GM13977 (cell line): ENCODE measurements at regions not wholly inside any gene's neighbourhood (a gene's known extent, or its start where the extent isn't known, plus 50 kb on each side); places are given as distances from the start of the nearest gene placed in this dataset.

Source experiments
- DNase-seq: peaks from one replicate; pipeline ENCODE4 v3.0.0; 2012; ENCODE audit warnings: low spot score
- CTCF ChIP-seq: IDR thresholded peaks from 2 replicates; pipeline ENCODE4 v1.5.1; 2012; ENCODE audit warnings: mild to moderate bottlenecking, control low read depth; ENCODE audit not compliant: insufficient read depth; ENCODE audit errors: extremely low read depth, missing control alignments
- in situ Hi-C: fragments of 300-500 bp; cut with MboI; formaldehyde crosslinking; loops from one replicate; pipeline ENCODE4 v1.12.0; 2022; ENCODE audit warnings: low sequenced_read_pairs, low pct_unique_long_range_greater_than_20kb, mixed read lengths, inconsistent platforms; ENCODE audit not compliant: unreplicated experiment

GRCh38 chr1:185670187-185670627, 64.0 kb upstream of the HMCN1 start:
- in situ Hi-C loops = loop anchor here (25.0 kb wide), 1 partner anchor 683 kb away; no protein-coding TSS in a partner anchor
- no peak for DNase-seq
- TF ChIP-seq CTCF = peak; percentile 44

- DNase-seq = no peak
- TF ChIP-seq CTCF = no peak
- in situ Hi-C loops = loop anchor here (25.0 kb wide), 1 partner anchor 681 kb away; no protein-coding TSS in a partner anchor
Measured at GRCh38 chr1:185668013-185668412, 66.2 kb upstream of the HMCN1 start.

- in situ Hi-C loops = loop anchor here (25.0 kb wide), 1 partner anchor 679 kb away; no protein-coding TSS in a partner anchor
- TF ChIP-seq CTCF = no peak
- no peak for DNase-seq
Measured at GRCh38 chr1:185666582-185666981, 67.6 kb upstream of the HMCN1 start.

- no peak for DNase-seq
- in situ Hi-C loops = loop anchor here (25.0 kb wide), 1 partner anchor 677 kb away; no protein-coding TSS in a partner anchor
- TF ChIP-seq CTCF = no peak
Measured at GRCh38 chr1:185663771-185664296, 70.4 kb upstream of the HMCN1 start.

- in situ Hi-C loops = loop anchor here (25.0 kb wide), 1 partner anchor 676 kb away; no protein-coding TSS in a partner anchor
Measured at GRCh38 chr1:185663332-185663731, 70.9 kb upstream of the HMCN1 start.

GRCh38 chr1:185661971-185662370, 72.2 kb upstream of the HMCN1 start:
- in situ Hi-C loops = loop anchor here (25.0 kb wide), 1 partner anchor 675 kb away; no protein-coding TSS in a partner anchor
- no peak for DNase-seq
- no peak for TF ChIP-seq CTCF

More at GRCh38 chr1:185663332-185663731, 70.9 kb upstream of the HMCN1 start:
- DNase-seq = no peak
- no peak for TF ChIP-seq CTCF
